WERI-Rb-1 (cell line): ENCODE measurements at regions not wholly inside any gene's neighbourhood (a gene's known extent, or its start where the extent isn't known, plus 50 kb on each side); places are given as distances from the start of the nearest gene placed in this dataset.

ENCODE experiments used
- DNase-seq: peaks from one replicate; pipeline ENCODE4 v3.0.0-alpha.2; 2020
- H3K27ac ChIP-seq: fragments of 250-450 bp; sonication (Bioruptor Pico); 2 replicates; pipeline ENCODE4 v1.5.1; 2020; ENCODE audit warnings: mild to moderate bottlenecking, moderate library complexity
- H3K27me3 ChIP-seq: fragments of 250-450 bp; sonication (Bioruptor Pico); 2 replicates; pipeline ENCODE4 v1.5.1; 2021; ENCODE audit warnings: mild to moderate bottlenecking, low read depth, moderate library complexity; ENCODE audit not compliant: insufficient read depth, severe bottlenecking
- H3K36me3 ChIP-seq: fragments of 250-450 bp; sonication (Bioruptor Pico); 2 replicates; pipeline ENCODE4 v1.5.1; 2020; ENCODE audit warnings: mild to moderate bottlenecking, moderate library complexity
- H3K4me3 ChIP-seq: 2 replicates; pipeline ENCODE4 v1.5.1; 2011; ENCODE audit warnings: low read depth, mild to moderate bottlenecking, control low read depth, low read length
- H3K9me3 ChIP-seq: fragments of 250-450 bp; sonication (Bioruptor Pico); 2 replicates; pipeline ENCODE4 v1.5.1; 2021; ENCODE audit warnings: mild to moderate bottlenecking, moderate library complexity; ENCODE audit not compliant: severe bottlenecking
- TF ChIP-seq, protein P1 (sequence below): IDR thresholded peaks from 2 replicates; pipeline ENCODE4 v1.5.1; 2011; ENCODE audit warnings: low read depth, mild to moderate bottlenecking, control low read depth, inconsistent platforms, low read length

DNA sequence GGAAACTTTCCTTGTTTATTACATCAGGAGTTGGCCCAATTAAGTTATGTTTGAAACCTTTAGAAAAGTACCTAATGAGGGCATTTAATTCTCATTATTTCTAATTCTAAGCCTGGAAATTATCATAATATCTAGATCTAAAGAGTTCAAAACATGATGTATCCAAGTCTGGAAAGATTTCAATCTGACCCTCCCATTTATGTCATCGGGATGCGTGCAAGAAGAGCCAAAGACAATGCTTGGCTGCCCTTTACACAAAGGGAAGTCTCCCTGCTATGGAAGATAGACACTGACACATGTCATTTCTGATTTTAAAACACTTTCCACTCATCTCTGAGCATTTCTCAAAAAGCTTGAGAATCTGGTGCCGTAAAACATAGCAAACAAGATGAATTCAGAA lies 222.4 kb downstream of the ANTXR2 start:
- TF ChIP-seq, protein P1, sequence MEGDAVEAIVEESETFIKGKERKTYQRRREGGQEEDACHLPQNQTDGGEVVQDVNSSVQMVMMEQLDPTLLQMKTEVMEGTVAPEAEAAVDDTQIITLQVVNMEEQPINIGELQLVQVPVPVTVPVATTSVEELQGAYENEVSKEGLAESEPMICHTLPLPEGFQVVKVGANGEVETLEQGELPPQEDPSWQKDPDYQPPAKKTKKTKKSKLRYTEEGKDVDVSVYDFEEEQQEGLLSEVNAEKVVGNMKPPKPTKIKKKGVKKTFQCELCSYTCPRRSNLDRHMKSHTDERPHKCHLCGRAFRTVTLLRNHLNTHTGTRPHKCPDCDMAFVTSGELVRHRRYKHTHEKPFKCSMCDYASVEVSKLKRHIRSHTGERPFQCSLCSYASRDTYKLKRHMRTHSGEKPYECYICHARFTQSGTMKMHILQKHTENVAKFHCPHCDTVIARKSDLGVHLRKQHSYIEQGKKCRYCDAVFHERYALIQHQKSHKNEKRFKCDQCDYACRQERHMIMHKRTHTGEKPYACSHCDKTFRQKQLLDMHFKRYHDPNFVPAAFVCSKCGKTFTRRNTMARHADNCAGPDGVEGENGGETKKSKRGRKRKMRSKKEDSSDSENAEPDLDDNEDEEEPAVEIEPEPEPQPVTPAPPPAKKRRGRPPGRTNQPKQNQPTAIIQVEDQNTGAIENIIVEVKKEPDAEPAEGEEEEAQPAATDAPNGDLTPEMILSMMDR = no peak

DNA sequence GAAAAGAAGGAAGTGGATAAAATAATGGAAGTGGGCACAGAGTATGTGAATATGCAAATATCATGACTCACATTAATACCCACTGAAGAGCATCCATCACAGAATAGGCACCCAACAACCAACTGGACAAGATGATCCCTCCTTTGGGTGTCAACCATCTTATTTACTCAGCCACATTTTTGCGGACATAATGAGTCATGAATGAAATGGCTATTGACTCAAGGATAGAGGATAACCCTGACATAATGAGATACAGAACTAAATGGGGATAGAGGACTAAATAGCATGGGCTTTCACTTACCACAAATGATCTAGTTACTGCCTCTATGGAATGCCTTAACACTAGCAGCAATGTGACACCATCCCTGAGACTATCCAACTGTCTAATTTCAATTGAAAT lies 224.7 kb downstream of the ANTXR2 start:
- H3K27ac ChIP-seq = no peak overlapping the region
- no peak overlapping the region for H3K4me3 ChIP-seq
- TF ChIP-seq, protein P1 = no peak
- DNase-seq = no peak
- H3K9me3 ChIP-seq = peaks cover 3% of the 10 kb centered on the region
- H3K36me3 ChIP-seq = peaks cover 21% of the 10 kb centered on the region
- H3K27me3 ChIP-seq = no peaks in the 10 kb centered on the region

More for the DNA sequence above, 222.4 kb downstream of the ANTXR2 start:
- H3K9me3 ChIP-seq = no peaks in the 10 kb centered on the region
- H3K27ac ChIP-seq = no peak overlapping the region
- no peaks in the 10 kb centered on the region for H3K27me3 ChIP-seq
- DNase-seq = no peak
- peaks cover 16% of the 10 kb centered on the region for H3K36me3 ChIP-seq
- H3K4me3 ChIP-seq = no peak overlapping the region

DNA sequence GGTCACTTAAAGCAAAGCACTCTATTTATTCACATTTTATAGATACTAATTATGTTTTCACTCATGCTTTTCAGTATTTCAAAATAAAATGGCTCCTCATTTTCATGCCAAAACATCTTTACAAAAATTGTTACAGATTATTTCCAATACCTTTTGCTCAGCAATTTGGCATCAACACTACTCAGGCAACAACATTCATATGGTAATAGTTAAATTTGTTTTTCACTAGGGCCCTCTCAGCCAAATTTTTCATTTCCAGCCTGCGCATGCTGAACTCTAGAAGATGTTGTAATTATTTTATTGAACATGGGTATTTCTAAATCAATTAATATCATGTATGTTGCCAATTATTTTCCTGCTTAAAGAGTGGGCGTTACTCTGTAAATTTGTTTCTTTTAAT lies 225.6 kb downstream of the ANTXR2 start:
- Histone ChIP-seq H3K36me3 (peaks cover 21% of the 10 kb centered on the region), H3K27me3 (no peaks in the 10 kb centered on the region), H3K4me3 (no peak overlapping the region), H3K9me3 (peaks cover 4% of the 10 kb centered on the region), H3K27ac (no peak overlapping the region)
- TF ChIP-seq, protein P1 = no peak
- DNase-seq = no peak

DNA sequence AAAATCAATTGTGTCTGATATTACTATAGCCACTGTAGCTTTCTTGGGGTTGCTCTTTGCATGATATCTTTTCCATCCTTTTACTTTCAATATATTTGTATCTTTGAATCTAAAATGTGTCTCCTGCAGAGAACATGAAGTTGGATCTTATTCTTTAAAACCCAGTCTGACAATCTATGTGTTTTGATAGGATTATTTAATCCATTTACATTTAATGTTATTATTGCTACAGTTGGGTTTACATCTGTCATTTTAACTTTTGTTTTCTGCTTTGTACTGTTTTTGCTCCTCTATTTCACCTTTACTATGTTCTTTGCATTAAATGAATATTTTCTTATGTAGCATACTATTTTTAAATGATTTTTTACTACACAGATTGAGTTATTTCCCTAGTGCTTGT lies 230.9 kb downstream of the ANTXR2 start:
- TF ChIP-seq, protein P1 = no peak
- H3K36me3 ChIP-seq = peaks cover 11% of the 10 kb centered on the region

DNA sequence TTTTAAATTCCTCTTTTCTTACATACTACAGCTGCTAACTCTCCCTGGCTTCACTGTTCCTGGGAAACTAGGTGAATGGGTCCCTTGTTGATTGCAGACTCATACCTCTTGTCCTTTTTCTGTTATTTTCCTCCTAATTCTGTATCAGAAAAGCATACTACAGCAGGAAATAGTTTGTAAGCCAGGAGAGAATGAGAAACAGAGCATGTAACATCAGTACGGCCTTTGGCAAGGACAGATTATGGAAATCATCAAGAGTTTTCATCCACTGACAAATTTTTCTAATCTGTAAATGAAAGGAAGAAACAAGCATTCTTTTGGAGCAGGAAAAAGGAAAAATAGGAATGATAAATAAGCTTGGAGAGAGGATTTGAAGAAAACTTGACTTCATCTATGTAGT lies 239.2 kb downstream of the ANTXR2 start:
- Histone ChIP-seq H3K27ac (no peak overlapping the region), H3K9me3 (peaks cover 4% of the 10 kb centered on the region), H3K36me3 (peaks cover 11% of the 10 kb centered on the region), H3K4me3 (no peak overlapping the region), H3K27me3 (no peaks in the 10 kb centered on the region)
- DNase-seq = no peak
- TF ChIP-seq, protein P1 = no peak

More for the DNA sequence above, 230.9 kb downstream of the ANTXR2 start:
- H3K4me3 ChIP-seq = no peak overlapping the region
- DNase-seq = no peak
- H3K27me3 ChIP-seq = no peaks in the 10 kb centered on the region
- peaks cover 4% of the 10 kb centered on the region for H3K9me3 ChIP-seq
- no peak overlapping the region for H3K27ac ChIP-seq
